GM21381 (cell line): ENCODE measurements at regions not wholly inside any gene's neighbourhood (a gene's known extent, or its start where the extent isn't known, plus 50 kb on each side); places are given as distances from the start of the nearest gene placed in this dataset.
"Not testable (repeated sequence)": the region's sequence is repeated elsewhere in the genome, so short reads cannot be mapped to it uniquely, and the experiment has no call there.

ENCODE experiments used
- ATAC-seq: cut with Tn5 transposase; IDR thresholded peaks from one replicate; pipeline ENCODE4 v1.9.1; 2021; ENCODE audit warnings: mild to moderate bottlenecking, moderate library complexity; ENCODE audit not compliant: unreplicated experiment

- no peak for ATAC-seq
Measured at GRCh38 chr1:90826024-90826423, 108.9 kb upstream of the BARHL2 start.

GRCh38 chr1:90824551-90824950, 107.4 kb upstream of the BARHL2 start:
- ATAC-seq: no peak

DNA sequence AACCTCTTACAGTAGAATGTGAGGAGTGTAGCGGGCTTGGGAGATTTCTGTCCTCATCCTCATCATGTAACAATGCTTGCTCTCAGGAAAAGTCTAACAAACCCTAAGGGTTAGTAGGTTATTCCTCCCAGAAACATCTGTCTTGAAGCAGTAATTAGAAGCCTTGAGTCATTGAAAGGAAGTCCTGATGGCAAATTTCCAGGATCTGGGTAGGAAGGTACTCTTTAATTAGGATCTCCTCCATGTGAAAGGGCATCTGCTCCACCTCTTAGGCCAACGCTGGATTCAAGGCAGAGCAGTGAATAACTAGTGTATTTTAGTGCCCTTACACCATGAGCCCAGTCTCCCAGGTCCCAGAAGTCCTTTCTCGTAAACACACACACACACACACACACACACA, 106.6 kb upstream of the BARHL2 start:
- no peak for ATAC-seq

- ATAC-seq: no peak
Measured at GRCh38 chr1:90821788-90822359, 104.8 kb upstream of the BARHL2 start.

DNA sequence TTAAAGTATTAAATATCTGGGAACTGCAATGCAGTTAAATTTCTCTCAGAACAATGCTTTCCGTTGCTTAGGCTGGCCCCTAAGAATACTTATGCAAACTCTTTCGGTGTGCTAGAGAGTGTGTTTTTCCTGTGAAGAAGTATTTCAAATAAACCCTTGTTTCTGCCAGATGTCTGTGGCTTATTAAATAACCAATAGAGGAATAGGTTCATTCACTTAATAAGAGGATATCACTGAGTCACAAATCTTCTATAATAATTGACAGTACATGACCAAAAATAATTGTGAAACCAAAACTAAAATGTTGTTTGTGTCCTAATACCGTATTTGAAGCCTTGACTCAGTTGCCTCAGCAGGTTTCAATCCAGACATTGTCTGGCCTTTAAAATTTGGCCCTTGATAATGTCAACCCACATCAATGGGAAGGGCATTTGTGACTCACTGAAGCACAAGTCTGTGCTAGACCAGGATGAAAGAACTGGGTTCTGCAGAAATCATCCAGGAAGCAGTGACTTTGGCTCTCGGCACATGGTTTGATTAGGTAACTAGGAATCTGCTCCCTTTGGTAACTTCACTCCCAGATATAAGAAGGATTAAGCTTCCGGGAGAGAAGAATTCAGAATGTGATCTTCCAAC, 104.2 kb upstream of the BARHL2 start:
- no peak for ATAC-seq

DNA sequence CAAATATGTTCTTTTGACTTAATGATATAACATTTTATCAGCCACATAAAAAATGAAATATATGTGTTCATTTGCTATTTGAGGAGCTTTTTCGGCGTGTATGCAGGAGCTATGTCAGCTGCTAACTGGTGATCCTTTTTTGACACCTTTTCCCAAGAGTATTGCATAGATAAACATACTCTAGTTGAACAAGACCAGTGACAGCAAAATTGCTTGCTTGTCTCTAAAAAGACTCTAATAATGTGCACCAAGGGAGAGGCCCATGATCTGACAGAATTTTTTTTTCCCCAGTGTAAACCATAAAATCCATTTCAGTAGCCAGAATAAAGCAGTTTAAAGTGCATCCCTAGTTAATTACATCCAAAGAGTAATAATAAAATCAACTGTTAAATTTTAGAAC, 103.6 kb upstream of the BARHL2 start:
- ATAC-seq: no peak

DNA sequence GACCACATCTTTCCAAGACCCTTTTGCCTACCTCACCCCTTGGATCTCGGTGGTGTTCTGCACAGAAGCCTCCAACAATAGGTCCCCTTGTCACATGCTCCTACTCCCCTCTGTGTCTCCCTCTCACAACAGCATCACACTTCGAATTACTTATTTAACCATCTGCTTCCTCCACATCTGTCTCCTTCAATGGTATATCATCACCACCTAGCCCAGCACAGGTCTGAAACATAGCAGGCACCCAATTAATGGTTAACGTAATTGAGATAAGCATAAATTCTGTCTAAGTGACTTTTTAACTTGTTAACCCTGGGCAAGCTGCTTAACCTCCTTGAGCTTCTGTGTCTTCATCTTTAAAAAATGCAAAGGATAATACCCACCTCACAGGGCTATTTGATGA, 100.3 kb upstream of the BARHL2 start:
- no peak for ATAC-seq

DNA sequence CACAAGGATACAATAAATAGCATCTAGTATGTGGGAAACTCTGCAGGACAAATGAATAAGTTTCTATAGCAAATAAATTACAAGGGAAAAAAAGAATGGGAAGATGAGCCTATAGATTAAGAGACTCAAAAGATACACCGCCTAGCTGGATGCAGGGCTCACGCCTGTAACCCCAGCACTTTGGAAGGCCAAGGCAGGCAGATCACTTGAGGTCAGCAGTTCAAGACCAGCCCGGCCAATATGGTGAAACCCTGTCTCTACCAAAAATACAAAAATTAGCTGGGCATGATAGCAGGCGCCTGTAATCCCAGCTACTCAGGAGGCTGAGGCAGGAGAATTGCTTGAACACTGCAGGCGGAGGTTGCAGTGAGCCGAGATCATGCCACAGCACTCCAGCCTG, 95.1 kb upstream of the BARHL2 start:
- ATAC-seq: not testable (repeated sequence)

- ATAC-seq: not testable (repeated sequence)
Measured at GRCh38 chr1:90811444-90811950, 94.4 kb upstream of the BARHL2 start.

DNA sequence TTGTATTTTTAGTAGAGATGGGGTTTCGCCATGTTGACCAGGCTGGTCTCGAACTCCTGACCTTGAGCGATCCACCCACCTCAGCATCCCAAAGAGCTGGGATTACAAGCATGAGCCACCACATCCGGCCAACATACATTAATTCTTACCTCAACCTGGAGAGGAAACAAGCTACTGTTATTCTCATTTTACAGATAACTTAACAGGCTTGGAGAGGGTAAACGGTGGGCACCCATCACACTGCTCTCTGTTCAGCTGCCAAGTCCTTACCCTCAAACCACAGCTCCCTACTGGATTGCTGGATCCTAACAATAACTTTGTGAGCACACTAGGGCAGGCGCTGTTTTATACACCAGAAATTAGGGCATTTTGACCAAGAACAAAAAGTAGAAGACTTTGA, 93.6 kb upstream of the BARHL2 start:
- ATAC-seq: no peak

DNA sequence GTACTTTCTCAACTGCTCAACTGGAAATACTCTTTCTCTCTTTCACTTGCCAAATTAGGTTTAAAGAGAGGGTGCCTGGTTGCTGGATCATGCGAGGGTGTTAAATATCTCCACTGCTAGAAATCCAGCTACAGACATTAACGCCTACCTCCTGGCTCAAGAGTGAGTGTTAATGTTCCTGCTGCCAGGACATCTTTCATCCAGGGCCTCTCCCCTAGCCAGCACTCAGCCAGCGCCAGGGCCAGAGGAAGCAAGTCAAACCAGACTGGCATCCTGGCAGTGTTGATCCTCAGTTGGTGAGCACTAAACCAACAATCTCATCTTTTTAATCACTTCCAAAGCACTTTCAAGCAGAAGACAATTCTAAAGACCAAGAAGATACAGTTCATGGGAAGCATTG, 92.9 kb upstream of the BARHL2 start:
- ATAC-seq: no peak

- no peak for ATAC-seq
Measured at GRCh38 chr1:90809093-90809492, 92.0 kb upstream of the BARHL2 start.

DNA sequence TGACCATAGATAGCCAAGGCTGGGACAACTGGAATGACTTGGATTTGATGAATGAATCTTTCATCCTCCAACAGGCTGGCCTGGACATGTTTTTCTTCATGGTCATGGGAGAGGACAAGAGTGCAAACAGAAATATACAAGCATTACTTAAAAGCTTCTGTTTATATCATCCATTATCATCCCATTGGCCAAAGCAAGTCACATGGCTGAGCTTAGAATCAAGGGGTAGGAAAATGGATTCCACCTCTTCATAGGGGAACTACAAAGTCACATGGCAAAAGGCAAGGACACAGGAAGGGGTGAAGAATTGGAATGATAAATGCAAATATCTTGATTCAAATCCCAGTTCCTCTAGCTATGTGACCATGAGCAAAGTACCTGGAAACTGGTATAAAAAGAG, 90.2 kb upstream of the BARHL2 start:
- no peak for ATAC-seq

DNA sequence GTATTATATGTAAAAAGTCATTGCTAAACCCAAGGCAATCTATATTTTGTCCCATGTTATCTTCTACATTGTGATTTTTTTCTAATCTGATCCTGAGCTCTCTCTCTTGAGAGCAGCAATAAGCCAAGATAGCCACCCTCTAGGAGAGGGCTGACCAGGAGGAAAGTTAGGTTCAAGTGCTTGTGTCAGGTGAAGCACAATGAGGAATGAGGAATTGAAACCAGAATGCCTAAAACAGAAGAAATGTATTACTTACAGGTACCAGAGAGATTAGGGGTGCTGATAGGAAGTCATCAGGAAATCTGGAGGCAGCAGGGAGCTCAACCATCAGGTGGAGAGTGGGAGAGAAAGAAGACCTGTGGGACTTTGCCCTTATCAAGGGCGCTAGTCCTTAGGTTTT, 85.5 kb upstream of the BARHL2 start:
- no peak for ATAC-seq

GRCh38 chr1:90800012-90800717, 83.1 kb upstream of the BARHL2 start:
- ATAC-seq: no peak

DNA sequence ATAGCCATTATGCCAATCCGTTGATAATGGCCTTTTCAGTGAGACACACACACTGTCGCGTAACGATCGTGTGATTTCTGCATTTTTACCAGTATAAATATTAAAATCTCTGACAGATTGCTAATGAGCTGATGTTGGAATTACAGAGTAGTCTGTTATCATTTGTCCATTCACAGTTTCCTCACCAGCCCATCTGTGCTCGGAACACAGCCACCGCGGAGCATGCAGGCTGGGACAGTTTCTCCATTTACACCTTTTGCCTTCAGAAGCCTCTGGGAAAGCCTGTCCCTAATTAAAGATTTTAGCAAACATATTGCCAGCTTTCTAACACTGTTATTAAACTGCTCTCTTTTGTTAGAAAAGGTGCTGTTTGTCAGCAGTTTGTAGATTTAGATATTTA, 82.2 kb upstream of the BARHL2 start:
- no peak for ATAC-seq

DNA sequence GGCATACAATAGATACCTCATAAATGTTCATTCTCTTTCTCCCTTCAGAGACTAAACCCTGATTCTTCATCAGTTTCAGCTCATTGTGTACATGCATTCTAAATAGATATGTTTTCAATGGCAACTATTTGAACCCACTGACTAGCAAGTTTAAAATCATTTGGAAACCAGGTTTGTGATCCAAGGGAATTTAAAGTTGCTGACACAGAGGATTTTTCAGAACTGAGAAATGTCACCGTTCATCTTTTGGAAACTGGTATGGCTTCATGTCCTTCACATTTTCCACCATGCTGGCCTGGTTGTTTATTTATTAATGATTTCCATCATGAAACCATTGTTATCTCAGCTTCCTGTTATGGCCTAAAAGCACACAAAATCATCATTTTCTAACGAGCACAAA, 81.8 kb upstream of the BARHL2 start:
- no peak for ATAC-seq

DNA sequence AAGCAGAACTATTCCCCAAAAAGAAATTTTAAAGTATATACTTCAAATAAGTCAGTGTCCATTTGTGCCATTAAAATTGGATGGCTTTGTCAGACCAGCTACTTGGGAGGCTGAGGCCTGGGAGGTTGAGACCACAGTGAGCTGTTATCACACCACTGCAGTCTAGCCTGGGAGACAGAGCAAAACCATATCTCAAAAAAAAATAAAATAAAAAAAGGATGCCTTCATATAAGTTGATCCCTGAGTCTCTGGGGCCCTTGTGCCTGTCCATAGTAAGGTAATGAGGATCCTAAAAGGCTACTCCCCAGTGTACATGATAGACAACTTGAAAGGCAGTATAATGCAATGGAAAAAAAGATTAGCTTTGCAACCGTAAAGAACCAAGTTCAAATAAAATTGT, 81.2 kb upstream of the BARHL2 start:
- ATAC-seq: no peak

GRCh38 chr1:90795431-90795830, 78.3 kb upstream of the BARHL2 start:
- ATAC-seq: no peak

GRCh38 chr1:90786709-90787108, 69.6 kb upstream of the BARHL2 start:
- no peak for ATAC-seq

DNA sequence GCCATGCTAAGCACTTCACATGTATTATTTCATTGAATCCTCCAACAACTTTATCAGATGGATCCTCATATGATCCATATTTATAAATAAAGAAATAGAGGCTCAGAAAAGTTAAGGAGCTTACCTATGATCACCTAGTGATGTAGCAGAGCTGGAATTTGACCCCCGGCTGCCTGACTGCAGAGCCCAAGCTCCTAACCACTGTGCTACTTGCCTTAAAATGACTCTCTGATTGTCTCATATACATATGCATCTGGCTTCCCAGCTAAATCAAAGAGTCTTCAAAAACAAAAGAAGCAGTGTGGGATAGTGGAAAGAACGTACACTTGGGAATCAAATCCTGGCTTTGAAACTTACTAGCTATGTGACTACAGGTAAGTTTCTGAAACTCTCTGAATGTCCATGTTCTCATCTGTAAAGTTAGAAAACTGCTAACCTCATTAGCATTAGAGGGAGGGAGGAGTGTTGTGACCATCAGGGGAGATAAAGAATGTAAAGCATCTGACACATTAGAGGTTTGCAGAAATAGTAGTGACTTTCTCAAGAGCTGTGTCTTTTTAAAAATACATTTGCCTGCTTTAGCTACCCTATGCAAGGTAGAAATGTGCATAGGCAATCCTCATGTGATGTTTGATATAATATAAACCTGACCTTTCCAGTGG, 67.2 kb upstream of the BARHL2 start:
- no peak for ATAC-seq

DNA sequence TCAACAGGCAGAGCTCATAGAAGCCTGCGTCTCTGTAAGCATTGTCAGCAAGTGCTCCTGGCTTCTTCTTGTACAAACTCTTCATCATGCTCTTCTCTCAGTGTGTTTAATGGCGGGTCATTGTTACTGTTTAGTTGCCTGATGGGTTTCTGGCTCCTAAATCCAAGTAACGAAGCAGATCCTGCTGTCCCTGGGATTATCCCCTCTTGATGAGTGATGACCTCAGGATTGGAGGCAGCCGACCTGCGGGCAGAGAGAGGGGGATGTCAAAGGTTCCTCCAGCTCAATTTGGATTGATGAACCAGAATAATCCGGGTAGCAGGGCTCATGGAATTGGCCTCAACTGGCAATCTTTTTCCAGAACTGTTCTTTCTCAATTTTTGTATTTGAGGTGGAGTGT, 66.1 kb upstream of the BARHL2 start:
- no peak for ATAC-seq
